Dendritic cell treated with granulocyte-macrophage colony-stimulating factor and Interleukin-4, amounts not matched to agents 40 ng/mL and 50 ng/mL, for 4 days (primary cell): ENCODE measurements at regions not wholly inside any gene's neighbourhood (a gene's known extent, or its start where the extent isn't known, plus 50 kb on each side); places are given as distances from the start of the nearest gene placed in this dataset.

Experiments
- H3K27ac Mint-ChIP-seq: one replicate; pipeline ENCODE4 v1.8.0; 2022; ENCODE audit warnings: mild to moderate bottlenecking, mixed read lengths
- H3K27me3 Mint-ChIP-seq: one replicate; pipeline ENCODE4 v1.8.0; 2022; ENCODE audit warnings: mild to moderate bottlenecking, mixed read lengths
- H3K36me3 Mint-ChIP-seq: one replicate; pipeline ENCODE4 v1.8.0; 2022; ENCODE audit warnings: low read depth, mixed read lengths
- H3K4me1 Mint-ChIP-seq: one replicate; pipeline ENCODE4 v1.8.0; 2022; ENCODE audit warnings: low read depth, mixed read lengths
- H3K4me3 Mint-ChIP-seq: one replicate; pipeline ENCODE4 v1.8.0; 2022; ENCODE audit warnings: mild to moderate bottlenecking, moderate library complexity, mixed read lengths
- H3K9me3 Mint-ChIP-seq: one replicate; pipeline ENCODE4 v1.8.0; 2022; ENCODE audit warnings: mixed read lengths
- intact Hi-C: fragments of 100-400 bp; cut with micrococcal nuclease; formaldehyde crosslinking; loops from one replicate; pipeline ENCODE4 v1.15.0; 2022

DNA sequence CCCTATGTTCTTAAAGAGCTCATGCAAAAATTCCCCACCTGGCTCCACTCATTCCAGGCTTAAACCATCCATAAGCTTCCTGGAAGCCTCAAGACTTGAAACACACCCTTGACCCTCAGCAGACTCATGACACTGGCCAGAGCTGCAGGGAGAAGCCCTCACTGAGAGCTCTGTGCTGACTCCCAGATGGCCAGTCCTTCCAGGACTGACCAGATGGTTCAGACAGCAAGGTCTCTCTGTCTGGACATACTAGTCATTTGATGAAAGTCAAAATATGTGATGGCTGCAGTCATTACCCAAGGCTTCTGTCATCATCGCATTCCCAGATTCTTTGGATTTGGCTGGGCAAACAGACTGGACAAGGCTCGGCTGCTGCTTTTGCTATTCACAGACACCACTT lies 397.4 kb downstream of the FOXO1 start:
- no peaks in the 10 kb centered on the region for H3K36me3 Mint-ChIP-seq
- peaks cover 11% of the 10 kb centered on the region for H3K4me1 Mint-ChIP-seq
- H3K27ac Mint-ChIP-seq, result no peak overlapping the region
- no peaks in the 10 kb centered on the region for H3K9me3 Mint-ChIP-seq
- no peak overlapping the region for H3K4me3 Mint-ChIP-seq
- intact Hi-C loops, result no loop called here
- H3K27me3 Mint-ChIP-seq, result peaks cover 6% of the 10 kb centered on the region

DNA sequence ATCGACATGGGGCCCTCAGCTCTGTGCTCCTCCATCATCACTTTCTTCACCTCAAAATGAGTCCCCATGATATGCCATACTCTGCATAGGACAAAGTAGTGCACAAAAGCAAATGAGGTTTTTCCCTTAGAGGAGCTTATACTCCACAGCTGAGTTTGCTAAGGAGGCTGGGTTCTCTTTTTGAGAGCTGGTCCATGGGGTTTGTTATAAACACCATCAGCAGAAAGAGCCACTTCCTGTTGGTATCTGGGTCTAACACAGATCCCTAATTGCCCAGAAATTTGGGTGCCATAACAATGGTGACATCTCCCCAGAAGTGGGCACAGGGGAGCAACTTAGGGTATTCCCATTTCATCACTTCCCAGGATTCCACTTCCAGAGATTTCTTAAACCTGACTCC lies 395.7 kb downstream of the FOXO1 start:
- Mint-ChIP-seq H3K4me1 (peaks cover 11% of the 10 kb centered on the region), H3K4me3 (no peak overlapping the region), H3K9me3 (no peaks in the 10 kb centered on the region), H3K36me3 (no peaks in the 10 kb centered on the region), H3K27ac (no peak overlapping the region), H3K27me3 (peaks cover 2% of the 10 kb centered on the region)
- intact Hi-C loops, result no loop called here

DNA sequence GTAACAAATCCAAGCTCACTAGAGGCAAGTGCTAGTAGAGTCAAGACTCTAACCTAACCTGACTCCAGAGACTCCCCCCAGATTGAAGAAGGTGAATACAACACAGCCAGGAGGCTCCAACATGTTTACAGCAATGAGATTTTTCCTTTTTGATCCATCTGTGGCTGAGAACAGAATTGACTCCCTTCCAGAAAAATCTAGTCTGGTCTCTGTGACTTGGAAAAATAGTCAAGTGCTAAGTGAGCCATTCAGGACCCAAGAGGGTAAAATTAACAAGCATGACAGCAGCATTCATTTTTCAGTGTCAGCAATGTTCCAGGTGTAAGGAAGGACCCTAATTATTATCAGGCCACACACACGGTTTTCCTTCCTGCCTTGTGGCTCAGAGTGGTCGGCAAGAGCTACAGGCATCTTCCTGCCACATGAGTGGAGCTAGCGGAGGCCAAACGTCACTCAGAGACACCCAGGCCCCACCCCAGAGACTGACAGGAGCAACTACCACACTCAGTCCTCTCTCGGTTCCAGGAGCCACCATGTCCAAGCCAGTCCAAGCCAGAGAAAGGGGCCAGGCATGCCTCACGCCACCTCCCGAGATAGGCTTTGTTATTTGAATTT lies 395.1 kb downstream of the FOXO1 start:
- no peaks in the 10 kb centered on the region for H3K36me3 Mint-ChIP-seq
- intact Hi-C loops, result no loop called here
- H3K4me3 Mint-ChIP-seq, result no peak overlapping the region
- H3K4me1 Mint-ChIP-seq, result peaks cover 11% of the 10 kb centered on the region
- no peaks in the 10 kb centered on the region for H3K9me3 Mint-ChIP-seq
- no peak overlapping the region for H3K27ac Mint-ChIP-seq
- peaks cover 2% of the 10 kb centered on the region for H3K27me3 Mint-ChIP-seq

DNA sequence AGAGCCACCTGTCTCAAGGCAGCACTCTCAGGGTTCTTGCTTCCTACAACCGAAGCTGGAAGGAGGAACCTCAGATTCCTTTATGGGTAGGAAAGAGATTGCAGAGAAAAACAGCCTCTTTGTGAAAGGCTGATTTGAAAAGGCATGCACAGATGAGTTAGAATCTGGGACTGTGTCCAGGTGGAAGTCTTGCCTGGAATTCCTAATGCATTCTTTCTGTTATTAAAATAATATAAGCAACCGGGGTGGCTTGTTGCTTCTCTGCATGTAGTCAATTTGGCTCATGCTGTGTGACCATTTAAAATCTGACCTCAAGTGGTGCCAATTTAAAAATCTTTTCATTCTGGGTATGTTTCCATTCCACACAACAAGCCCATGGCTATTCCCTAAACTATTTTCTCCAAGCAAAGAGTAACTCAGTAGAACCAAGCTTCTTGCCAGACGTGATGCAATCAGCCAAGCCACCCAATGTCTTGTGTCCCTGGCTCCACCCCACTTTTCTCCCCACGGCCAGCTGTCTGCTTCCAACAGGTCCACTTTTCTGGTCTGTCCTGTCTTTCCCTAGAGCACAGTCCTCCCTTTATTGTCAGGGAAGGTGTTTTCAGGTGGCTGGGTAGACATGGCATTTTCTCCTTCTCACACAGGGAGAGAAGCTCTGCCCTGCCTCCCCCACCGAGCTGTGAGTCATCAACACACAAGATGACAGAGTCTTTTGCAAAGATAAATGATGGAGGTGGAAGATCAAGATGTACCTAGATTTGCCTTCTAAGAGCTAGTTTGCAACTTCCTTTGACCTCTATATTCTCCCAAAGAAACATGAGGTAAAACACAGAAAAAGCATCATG lies 394.3 kb downstream of the FOXO1 start:
- peaks cover 11% of the 10 kb centered on the region for H3K4me1 Mint-ChIP-seq
- intact Hi-C loops, result no loop called here

DNA sequence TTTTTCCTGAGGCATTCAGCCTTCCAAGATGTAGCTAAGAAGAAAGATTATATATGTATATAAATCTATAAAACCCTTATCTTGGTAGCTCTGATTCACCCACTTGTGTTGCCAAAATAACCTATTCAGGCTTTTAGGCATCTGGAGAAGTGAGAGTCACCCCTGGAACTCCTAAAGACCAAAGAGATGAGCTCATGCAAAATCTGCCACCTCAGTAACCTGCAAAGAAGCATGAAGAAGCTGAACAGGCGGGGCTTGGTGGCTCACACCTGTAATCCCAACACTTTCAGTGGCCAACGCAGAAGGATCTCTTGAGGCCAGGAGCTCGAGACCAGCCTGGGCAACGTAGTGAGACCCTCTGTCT lies 393.7 kb downstream of the FOXO1 start:
- no peaks in the 10 kb centered on the region for H3K36me3 Mint-ChIP-seq
- H3K4me1 Mint-ChIP-seq, result peaks cover 7% of the 10 kb centered on the region
- no peak overlapping the region for H3K4me3 Mint-ChIP-seq
- peaks cover 5% of the 10 kb centered on the region for H3K27me3 Mint-ChIP-seq
- no peak overlapping the region for H3K27ac Mint-ChIP-seq
- no peaks in the 10 kb centered on the region for H3K9me3 Mint-ChIP-seq
- intact Hi-C loops, result no loop called here

More for the DNA sequence above, 394.3 kb downstream of the FOXO1 start:
- Mint-ChIP-seq H3K9me3 (no peaks in the 10 kb centered on the region), H3K4me3 (no peak overlapping the region), H3K27me3 (peaks cover 3% of the 10 kb centered on the region), H3K36me3 (no peaks in the 10 kb centered on the region), H3K27ac (no peak overlapping the region)

DNA sequence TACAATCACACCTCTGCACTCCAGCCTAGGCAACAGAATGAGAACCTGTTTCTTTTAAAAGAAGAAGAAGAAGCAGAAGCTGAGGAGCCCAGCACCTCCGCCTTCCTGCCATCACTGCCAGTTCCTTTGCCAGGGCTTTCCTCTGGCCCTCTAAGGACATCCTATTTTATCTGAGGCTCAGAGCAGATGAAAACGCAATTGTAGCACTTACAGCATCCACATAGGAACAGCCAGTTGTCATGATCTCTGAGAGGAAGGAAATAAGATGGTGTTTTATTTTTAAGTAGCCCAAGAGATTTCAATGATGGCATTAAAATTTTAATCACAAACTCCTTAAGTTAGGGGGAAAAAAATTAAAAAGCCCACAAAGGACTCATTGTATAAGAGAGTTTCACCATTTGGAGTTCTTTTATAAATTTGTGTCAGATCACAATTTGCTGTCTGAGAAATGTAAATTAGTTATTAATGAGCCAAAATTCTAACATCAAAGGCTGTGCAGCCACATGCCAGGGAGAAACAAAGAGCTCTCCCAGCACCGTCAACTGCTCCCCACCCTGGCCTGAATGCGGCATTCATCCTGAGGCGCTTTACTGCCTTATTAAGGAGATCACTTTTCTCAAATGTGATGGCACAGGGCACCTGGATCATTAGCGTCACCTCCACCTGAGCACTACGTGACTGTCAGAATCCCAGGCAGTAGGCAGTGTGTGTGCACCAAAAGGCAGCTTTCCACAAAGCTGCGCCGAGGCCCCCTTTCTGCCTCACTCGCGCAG lies 393.0 kb downstream of the FOXO1 start:
- no peaks in the 10 kb centered on the region for H3K36me3 Mint-ChIP-seq
- H3K27ac Mint-ChIP-seq, result no peak overlapping the region
- peaks cover 5% of the 10 kb centered on the region for H3K27me3 Mint-ChIP-seq
- peaks cover 6% of the 10 kb centered on the region for H3K4me1 Mint-ChIP-seq
- intact Hi-C loops, result no loop called here
- H3K4me3 Mint-ChIP-seq, result no peak overlapping the region
- H3K9me3 Mint-ChIP-seq, result no peaks in the 10 kb centered on the region

DNA sequence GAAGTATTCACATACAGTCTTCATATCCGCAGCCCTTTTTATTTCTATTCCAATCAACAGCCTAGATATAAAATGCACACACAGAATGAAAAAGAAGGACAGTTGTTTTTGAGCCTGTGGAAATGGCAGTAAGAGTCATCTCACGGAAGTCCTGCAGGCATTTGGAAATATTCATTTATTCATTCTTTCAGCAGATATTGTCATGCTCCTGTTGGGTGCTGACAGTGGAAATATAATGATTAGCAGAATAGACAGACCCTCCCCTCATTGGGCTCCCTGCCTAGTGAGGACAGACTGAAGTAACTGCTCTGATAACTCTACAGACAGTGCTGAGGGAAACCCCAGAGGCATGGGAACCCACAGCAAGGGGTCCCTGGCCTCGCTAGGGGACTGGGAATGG lies 392.3 kb downstream of the FOXO1 start:
- Mint-ChIP-seq H3K4me3 (no peak overlapping the region), H3K36me3 (no peaks in the 10 kb centered on the region), H3K27me3 (peaks cover 5% of the 10 kb centered on the region), H3K27ac (no peak overlapping the region), H3K9me3 (no peaks in the 10 kb centered on the region), H3K4me1 (peaks cover 6% of the 10 kb centered on the region)
- intact Hi-C loops, result no loop called here

DNA sequence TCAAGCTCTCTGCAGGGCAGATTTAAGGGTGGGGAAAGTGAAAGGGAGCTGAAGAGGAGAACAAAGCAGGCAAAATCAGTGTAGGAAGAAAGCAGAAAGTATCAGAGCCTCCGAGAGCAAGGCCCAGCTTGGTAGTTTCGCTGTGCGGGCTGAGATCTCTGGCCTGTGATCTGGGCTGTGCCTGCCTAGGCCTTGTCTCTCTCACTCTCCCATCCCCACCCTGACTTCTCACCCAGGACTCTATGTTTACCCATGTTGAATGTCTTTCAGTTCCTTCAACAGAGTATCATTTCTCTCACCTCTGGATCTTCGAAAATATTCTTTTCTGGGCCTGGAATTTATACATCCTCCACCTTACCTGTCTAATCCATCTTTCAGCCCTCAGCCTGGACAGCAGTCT lies 391.3 kb downstream of the FOXO1 start:
- intact Hi-C loops, result no loop called here
- Mint-ChIP-seq H3K9me3 (no peaks in the 10 kb centered on the region), H3K4me3 (no peak overlapping the region), H3K27me3 (peaks cover 5% of the 10 kb centered on the region), H3K4me1 (peaks cover 6% of the 10 kb centered on the region), H3K36me3 (no peaks in the 10 kb centered on the region), H3K27ac (no peak overlapping the region)

DNA sequence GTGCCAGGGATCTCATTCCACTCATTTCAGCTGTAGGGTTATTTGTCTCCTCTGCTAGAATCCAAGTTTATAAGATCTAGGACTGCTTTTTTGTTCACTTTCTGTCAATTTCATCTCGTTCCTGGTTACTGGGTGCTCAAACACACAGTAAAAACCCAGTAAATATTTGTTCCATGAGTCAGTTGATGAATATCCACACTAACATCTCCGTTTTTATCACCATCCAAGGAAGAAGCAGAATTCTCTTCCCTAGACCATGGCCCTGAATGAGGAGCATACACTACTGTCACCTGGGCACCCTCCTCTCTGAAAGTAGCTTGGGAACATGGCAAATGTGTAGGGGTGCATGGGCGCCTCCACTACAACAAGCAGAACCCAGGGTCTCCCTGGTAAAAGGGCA lies 390.8 kb downstream of the FOXO1 start:
- H3K36me3 Mint-ChIP-seq, result no peaks in the 10 kb centered on the region
- H3K27me3 Mint-ChIP-seq, result peaks cover 5% of the 10 kb centered on the region
- no peak overlapping the region for H3K27ac Mint-ChIP-seq
- no peak overlapping the region for H3K4me3 Mint-ChIP-seq
- intact Hi-C loops, result no loop called here
- H3K9me3 Mint-ChIP-seq, result no peaks in the 10 kb centered on the region
- peaks cover 6% of the 10 kb centered on the region for H3K4me1 Mint-ChIP-seq

DNA sequence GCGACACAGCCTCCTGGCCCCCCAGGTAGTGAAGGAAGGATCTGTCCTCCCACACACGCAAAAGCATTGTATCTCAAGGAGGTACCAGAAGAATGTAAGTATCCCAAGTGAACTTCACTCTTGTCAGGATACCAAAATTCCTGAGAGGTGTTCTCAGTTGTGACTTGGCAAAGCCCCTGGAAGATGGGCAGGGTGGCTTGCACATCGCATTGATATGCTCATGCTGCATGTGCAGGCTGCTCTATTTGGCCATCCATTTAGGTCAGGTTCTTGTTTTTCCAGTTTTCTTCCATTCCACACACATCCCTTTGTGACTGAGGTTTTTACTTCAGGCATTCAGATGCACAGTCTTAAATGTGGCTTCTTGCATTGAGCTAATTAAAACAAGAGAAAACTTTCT lies 382.8 kb downstream of the FOXO1 start:
- H3K4me1 Mint-ChIP-seq, result no peaks in the 10 kb centered on the region
- H3K4me3 Mint-ChIP-seq, result no peak overlapping the region
- no peaks in the 10 kb centered on the region for H3K27me3 Mint-ChIP-seq
- no peaks in the 10 kb centered on the region for H3K36me3 Mint-ChIP-seq
- H3K9me3 Mint-ChIP-seq, result no peaks in the 10 kb centered on the region
- intact Hi-C loops, result no loop called here
- H3K27ac Mint-ChIP-seq, result no peak overlapping the region

DNA sequence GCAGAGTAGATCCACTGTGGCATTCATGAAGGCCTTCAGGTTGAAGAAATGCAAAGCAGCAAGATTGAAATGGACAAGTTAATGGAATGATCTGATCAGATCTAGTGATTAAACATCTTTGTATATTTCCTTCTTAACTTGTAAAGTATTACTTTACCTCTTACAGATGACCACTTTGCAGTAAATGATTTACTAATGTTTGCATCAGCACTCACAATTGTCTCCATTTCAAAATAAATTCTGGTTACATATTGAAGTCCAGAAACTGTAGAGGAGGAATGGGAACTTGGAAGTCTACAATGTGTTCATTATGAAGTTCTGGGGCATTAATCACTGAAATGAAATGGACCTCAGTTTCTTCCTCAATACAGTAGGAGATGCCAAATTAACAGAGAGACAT lies 380.8 kb downstream of the FOXO1 start:
- no peaks in the 10 kb centered on the region for H3K4me1 Mint-ChIP-seq
- intact Hi-C loops, result no loop called here
- H3K36me3 Mint-ChIP-seq, result no peaks in the 10 kb centered on the region
- no peaks in the 10 kb centered on the region for H3K27me3 Mint-ChIP-seq
- no peak overlapping the region for H3K27ac Mint-ChIP-seq
- H3K4me3 Mint-ChIP-seq, result no peak overlapping the region
- no peaks in the 10 kb centered on the region for H3K9me3 Mint-ChIP-seq

DNA sequence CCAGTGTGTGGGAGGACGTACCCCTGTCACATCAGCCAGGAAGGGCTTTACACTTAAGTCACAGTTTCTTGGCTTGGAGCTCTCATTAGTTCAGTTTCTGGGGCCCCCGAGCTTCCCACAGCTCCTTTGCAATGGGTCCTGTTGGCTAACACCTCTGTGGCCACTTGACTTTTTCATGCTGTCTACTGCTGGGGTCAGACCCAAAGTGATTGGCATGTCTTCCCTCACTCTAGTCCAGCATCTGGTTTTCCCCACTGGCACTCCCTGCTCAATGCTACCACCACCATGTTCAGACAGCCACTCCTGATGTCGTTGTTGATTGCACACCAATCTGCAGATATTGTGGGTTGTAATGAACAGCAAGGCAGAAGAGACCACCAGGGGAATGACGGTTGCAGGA lies 379.0 kb downstream of the FOXO1 start:
- intact Hi-C loops, result no loop called here
- Mint-ChIP-seq H3K27ac (no peak overlapping the region), H3K4me3 (no peak overlapping the region), H3K27me3 (no peaks in the 10 kb centered on the region), H3K9me3 (no peaks in the 10 kb centered on the region), H3K36me3 (no peaks in the 10 kb centered on the region), H3K4me1 (no peaks in the 10 kb centered on the region)

DNA sequence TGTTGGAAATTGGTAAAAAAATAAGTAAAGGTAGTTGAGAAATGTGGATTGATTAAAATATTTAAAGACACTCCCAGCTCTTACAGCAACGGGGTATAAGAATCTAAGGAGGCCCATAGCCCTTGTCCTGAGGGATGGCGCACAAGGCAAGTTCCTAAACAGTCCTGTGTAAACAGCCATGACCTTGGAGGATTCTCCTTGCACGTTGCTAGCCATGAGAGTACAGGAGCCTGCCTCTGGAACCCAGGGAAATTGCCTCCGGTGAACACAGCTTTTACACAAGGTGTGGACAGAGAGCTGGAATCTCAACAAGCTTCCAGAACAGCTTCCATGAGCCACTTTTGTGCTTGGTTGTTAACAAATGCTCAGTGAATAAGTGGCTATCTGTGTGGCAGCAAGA lies 378.2 kb downstream of the FOXO1 start:
- Mint-ChIP-seq H3K27me3 (no peaks in the 10 kb centered on the region), H3K4me1 (no peaks in the 10 kb centered on the region), H3K4me3 (no peak overlapping the region), H3K9me3 (no peaks in the 10 kb centered on the region), H3K36me3 (no peaks in the 10 kb centered on the region), H3K27ac (no peak overlapping the region)
- intact Hi-C loops, result no loop called here

DNA sequence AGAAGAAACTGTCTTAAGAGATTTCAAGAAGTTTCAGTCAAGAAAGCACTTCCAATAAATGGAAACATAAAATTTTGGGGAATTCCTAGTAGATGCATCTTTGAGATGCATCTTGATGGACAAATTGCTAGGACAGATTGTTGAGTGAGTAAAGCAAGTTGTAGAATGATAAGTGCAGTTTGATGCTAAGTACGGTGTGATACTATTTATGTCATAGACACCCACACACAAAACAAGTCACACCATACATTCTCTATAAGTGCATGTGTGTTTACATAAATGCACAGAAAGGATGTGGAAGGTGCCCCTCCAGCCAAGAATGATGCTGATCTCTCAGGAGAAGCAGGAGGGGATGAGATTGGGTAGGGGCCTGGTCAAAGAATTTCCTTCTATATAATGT lies 375.7 kb downstream of the FOXO1 start:
- no peak overlapping the region for H3K27ac Mint-ChIP-seq
- intact Hi-C loops, result no loop called here
- no peaks in the 10 kb centered on the region for H3K27me3 Mint-ChIP-seq
- no peak overlapping the region for H3K4me3 Mint-ChIP-seq
- no peaks in the 10 kb centered on the region for H3K4me1 Mint-ChIP-seq
- H3K36me3 Mint-ChIP-seq, result no peaks in the 10 kb centered on the region
- peaks cover 2% of the 10 kb centered on the region for H3K9me3 Mint-ChIP-seq
